ENCODE measurements at regions not wholly inside any gene's neighbourhood (a gene's known extent, or its start where the extent isn't known, plus 50 kb on each side); places are given as distances from the start of the nearest gene placed in this dataset.

GRCh38 chr12:108069651-108070165, 59.4 kb upstream of the WSCD2 start:
- Histone ChIP-seq H3K9me3 (replicated peaks; ENCODE audit: control insufficient read depth, insufficient read depth, low read depth, low read length) (no peaks in the 10 kb centered on the region), H3K4me3 (no peak overlapping the region), H2AFZ (ENCODE audit: low read depth, low read length) (no peak overlapping the region), H3K9ac (ENCODE audit: insufficient read depth in 1 of 2, low read depth in 2 of 2, low read length in 2 of 2) (no peak overlapping the region), H3K4me1 (replicated peaks in 1 of 2; ENCODE audit: control insufficient read depth in 2 of 2, insufficient read depth in 2 of 2, low read length in 2 of 2) (no peaks in the 10 kb centered on the region), H3K9me1 (ENCODE audit: control insufficient read depth, insufficient read depth, low read length) (no peaks in the 10 kb centered on the region), H4K20me1 (replicated peaks; ENCODE audit: control insufficient read depth, insufficient read depth, low read length) (peaks cover 6% of the 10 kb centered on the region; the same call in 1 of the 2 replicates), H3K27ac (ENCODE audit: extremely low read depth, low read depth, low read length) (no peak overlapping the region), H3K36me3 (ENCODE audit: control insufficient read depth, insufficient read depth, low read length) (no peaks in the 10 kb centered on the region), H3K27me3 (ENCODE audit: control insufficient read depth in 2 of 2, insufficient read depth in 2 of 2, low read length in 2 of 2) (peaks cover 4 to 17% of the 10 kb centered on the region in 2 experiments; a peak in 3 of 5 replicates), H3K79me2 (ENCODE audit: control insufficient read depth, insufficient read depth, low read length) (no peaks in the 10 kb centered on the region), H3K4me2 (ENCODE audit: insufficient read depth, low read length) (no peak overlapping the region)
- no peak for FAIRE-seq
- 0% methylated on average over 5 of the region's 5 CpGs for WGBS (ENCODE audit: insufficient coverage, low coverage, missing lambda C conversion rate)
- no TSS peak for BruUV-seq (replicated peaks)
- intact Hi-C loops (cut with micrococcal nuclease) = loop anchor here (10.0 kb wide), 1 partner anchor 385 kb away; no protein-coding TSS in a partner anchor
- no peak for TF ChIP-seq CREB5 (CRISPR knock-in tag; IDR thresholded peaks at IDR 0.05)
- TF ChIP-seq DLX4 (CRISPR knock-in tag; IDR thresholded peaks at IDR 0.05) = no peak
- TF ChIP-seq MGA (IDR thresholded peaks at IDR 0.05) = no peak
- no peak for TF ChIP-seq USF2 (CRISPR knock-in tag; IDR thresholded peaks at IDR 0.05)
- in situ Hi-C loops (cut with MboI) = no loop called here
- ATAC-seq = no peak
- DNase-seq (ENCODE audit: extremely low read depth in 1 of 4, low spot score in 3 of 4) = no peak
- ChIA-PET CTCF (ENCODE audit: low intra/inter-chr PET ratio) (no interaction called here), POLR2A (no interaction called here)

All from K562 (cell line).